Cardiac muscle cell (in vitro differentiated cells and primary cell): ENCODE measurements at regions not wholly inside any gene's neighbourhood (a gene's known extent, or its start where the extent isn't known, plus 50 kb on each side); places are given as distances from the start of the nearest gene placed in this dataset.

ENCODE experiments used
- DNase-seq, 2 donors: peaks; one replicate each; pipeline versions ENCODE4 v3.0.0 to v3.0.0-alpha.2; 2010 to 2017; ENCODE audit warnings: low read depth in 1 of 2, low spot score in 1 of 2
- H3K27ac ChIP-seq: fragments of 200-600 bp; sonication (generic); 2 replicates; pipeline ENCODE4 v1.5.1; 2016
- H3K27me3 ChIP-seq: fragments of 200-600 bp; sonication (generic); 2 replicates; pipeline ENCODE4 v1.6.0; 2016; ENCODE audit warnings: control low read depth
- H3K36me3 ChIP-seq: fragments of 200-600 bp; sonication (generic); 2 replicates; pipeline ENCODE4 v1.5.1; 2016; ENCODE audit warnings: control low read depth
- H3K4me1 ChIP-seq: fragments of 200-600 bp; sonication (generic); 2 replicates; pipeline ENCODE4 v1.8.1; 2017; ENCODE audit warnings: low read depth, mild to moderate bottlenecking, mixed run types
- H3K4me3 ChIP-seq: fragments of 200-600 bp; sonication (generic); 2 replicates; pipeline ENCODE4 v1.5.1; 2016; ENCODE audit warnings: mild to moderate bottlenecking
- H3K9me3 ChIP-seq: fragments of 200-600 bp; sonication (generic); 2 replicates; pipeline ENCODE4 v1.5.1; 2017; ENCODE audit warnings: low read depth, mild to moderate bottlenecking, control low read depth
- TF ChIP-seq, protein P1 (sequence below): IDR thresholded peaks from 2 replicates; pipeline ENCODE4 v1.5.1; 2012; ENCODE audit warnings: low read depth, mild to moderate bottlenecking, low read length

DNA sequence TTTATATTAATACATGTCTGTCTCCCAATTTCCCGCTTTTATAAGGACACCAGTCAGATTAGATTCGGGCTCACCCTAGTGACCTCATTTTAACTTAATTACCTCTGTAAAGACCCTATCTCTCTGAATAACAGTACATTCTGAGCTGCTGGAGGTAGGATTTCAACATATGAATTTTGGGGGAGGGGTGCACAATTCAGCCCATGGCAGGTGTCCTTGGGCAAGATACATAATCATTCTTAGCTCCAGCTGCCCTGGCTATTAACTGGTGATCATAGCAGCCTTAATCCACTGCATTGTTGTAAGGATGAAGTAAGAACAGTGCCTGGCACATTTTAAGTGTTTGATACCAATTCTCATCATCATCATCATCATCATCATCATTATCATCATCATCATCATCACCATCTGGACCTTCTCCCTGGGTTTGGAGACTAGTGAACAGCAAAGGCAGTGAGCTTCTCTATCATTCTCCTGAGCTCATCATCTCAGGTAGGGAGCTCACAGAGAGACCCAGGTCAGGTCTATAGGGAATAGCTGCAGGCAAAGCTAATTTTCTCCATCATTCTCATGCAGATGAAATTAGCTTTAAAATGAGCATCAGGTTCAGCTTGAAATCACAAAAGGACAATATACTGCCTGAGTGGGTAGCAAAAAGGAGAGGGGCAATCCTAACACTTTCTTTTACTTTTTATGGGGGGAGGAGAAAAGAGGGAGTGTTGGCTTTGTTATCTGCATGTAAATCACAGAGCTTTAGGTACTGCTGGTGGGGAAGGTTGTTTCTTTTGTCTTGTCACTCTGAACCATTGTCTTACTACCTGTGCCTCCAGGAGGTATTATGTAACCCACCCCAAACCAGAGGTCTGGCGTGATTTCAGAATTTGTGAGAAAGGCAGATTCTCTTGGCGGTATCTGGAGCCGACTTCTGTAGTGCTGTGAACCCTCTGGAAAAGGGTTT lies 125.5 kb upstream of the SPRED2 start:
- Histone ChIP-seq H3K4me3 (no peak overlapping the region), H3K4me1 (no peaks in the 10 kb centered on the region), H3K27ac (no peak overlapping the region), H3K27me3 (peaks cover 26% of the 10 kb centered on the region), H3K9me3 (no peaks in the 10 kb centered on the region), H3K36me3 (no peaks in the 10 kb centered on the region)
- TF ChIP-seq, protein P1, sequence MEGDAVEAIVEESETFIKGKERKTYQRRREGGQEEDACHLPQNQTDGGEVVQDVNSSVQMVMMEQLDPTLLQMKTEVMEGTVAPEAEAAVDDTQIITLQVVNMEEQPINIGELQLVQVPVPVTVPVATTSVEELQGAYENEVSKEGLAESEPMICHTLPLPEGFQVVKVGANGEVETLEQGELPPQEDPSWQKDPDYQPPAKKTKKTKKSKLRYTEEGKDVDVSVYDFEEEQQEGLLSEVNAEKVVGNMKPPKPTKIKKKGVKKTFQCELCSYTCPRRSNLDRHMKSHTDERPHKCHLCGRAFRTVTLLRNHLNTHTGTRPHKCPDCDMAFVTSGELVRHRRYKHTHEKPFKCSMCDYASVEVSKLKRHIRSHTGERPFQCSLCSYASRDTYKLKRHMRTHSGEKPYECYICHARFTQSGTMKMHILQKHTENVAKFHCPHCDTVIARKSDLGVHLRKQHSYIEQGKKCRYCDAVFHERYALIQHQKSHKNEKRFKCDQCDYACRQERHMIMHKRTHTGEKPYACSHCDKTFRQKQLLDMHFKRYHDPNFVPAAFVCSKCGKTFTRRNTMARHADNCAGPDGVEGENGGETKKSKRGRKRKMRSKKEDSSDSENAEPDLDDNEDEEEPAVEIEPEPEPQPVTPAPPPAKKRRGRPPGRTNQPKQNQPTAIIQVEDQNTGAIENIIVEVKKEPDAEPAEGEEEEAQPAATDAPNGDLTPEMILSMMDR: no peak
- no peak for DNase-seq

DNA sequence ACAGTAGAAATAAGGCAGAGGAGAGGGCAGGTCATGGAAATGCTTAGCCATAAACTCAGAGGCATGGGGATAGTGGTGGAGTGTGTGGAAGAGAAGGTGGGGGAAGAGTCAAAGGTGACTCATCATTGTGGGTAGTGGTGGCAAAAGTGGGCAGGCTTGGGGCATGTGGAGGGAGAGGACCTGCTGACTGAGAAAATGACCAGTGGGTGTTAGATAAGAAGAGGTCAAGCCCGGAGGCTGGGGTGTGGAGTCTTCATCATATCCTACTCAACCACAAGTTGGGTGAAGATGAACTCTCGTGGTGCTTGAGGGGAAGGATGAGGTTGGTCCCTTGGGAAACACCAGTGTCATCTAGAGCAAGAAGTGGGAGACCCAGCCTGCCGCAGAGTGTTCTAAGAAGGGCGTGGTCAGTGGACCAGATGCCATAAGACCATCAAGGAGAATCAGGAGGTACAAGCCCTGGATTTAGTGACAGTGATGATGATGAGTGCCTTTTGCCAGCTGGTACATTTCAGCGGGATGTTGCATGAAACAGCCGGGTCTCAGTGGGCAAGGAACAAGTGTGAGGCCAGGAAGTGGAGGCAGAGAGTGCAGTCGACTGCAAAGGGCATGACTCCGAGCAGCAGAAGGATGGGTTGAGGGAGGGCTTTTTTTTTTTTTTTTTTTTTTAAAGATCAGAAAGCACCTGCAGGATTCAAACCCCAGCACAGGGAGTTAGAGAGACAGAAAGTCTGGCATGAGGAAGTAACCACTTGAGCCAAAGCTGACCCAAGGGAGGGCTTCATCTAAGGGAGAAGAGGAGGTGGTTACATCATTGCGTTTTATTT lies 122.6 kb upstream of the SPRED2 start:
- Histone ChIP-seq H3K9me3 (no peaks in the 10 kb centered on the region), H3K4me1 (no peaks in the 10 kb centered on the region), H3K27me3 (peaks cover 26% of the 10 kb centered on the region), H3K36me3 (no peaks in the 10 kb centered on the region), H3K27ac (no peak overlapping the region), H3K4me3 (no peak overlapping the region)
- DNase-seq: no peak
- TF ChIP-seq, protein P1: no peak

DNA sequence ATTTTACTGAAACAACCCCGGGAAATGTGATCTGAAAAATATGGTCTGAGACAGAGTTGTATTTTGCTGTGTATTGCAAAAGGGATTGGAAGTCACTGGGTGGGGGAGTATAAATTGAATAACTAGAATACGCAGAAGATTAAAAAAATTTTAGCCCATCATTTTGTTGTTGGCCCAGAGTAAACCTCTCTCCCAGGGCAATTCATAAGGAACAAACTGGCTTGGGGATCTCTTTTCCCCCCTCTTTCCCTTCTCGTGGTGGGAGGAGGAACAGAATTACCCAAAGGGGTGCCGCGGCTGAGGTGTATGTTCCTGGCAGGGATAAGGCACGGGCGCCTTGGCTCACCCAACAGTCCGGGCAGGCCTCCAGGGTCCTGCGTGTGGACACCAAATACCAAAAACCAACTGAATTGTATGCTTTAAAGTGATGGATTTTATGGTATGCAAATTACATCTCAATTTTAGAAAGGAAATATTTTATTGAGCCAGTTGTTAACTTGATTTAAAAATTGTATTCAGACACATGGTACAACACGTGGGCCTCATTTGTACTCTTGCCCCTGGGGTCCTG lies 121.2 kb upstream of the SPRED2 start:
- TF ChIP-seq, protein P1: no peak
- Histone ChIP-seq H3K9me3 (no peaks in the 10 kb centered on the region), H3K27ac (no peak overlapping the region), H3K36me3 (no peaks in the 10 kb centered on the region), H3K4me3 (no peak overlapping the region), H3K27me3 (peaks cover 28% of the 10 kb centered on the region), H3K4me1 (no peaks in the 10 kb centered on the region)
- no peak for DNase-seq

DNA sequence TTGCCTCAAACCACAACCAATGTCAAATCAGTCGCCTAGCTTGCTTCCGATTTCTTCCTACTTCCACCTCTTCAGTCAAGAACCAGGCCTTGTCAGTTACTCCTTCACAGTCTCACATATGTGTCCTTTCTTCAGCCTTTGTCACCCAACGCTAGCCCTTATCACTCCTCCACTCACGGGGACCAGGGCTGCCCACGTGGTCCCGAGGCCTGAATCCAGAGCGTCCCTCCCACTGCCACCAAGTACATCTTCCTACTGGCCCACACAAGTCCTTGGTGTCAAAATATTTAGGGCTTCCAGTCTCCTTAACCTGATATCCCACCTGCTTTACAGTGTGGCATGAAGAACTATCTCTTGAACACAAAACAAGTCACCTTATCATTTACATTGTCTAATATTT lies 119.1 kb upstream of the SPRED2 start:
- peaks cover 13% of the 10 kb centered on the region for H3K27me3 ChIP-seq
- no peaks in the 10 kb centered on the region for H3K4me1 ChIP-seq
- no peak for DNase-seq
- TF ChIP-seq, protein P1: no peak
- H3K36me3 ChIP-seq: no peaks in the 10 kb centered on the region
- no peaks in the 10 kb centered on the region for H3K9me3 ChIP-seq
- H3K4me3 ChIP-seq: no peak overlapping the region
- H3K27ac ChIP-seq: no peak overlapping the region

DNA sequence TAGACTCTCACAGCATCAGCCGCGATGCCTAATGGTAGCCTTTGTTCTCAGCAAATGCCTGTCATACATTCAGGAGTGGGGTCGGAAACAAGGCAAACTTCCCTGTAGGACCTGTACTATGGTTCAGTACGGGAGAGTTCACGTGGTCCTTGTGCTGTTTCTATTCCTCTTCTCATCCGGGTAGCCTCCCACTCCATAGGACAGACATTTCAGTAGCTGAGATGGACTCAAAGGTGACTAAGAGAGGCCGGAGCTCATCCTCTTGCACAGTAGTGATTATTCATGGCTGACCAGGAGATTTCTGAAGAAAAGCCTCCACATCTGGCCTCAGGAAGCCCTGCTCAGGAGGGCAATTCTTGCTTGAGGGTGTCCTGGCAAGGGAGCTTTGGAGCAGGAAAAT lies 117.8 kb upstream of the SPRED2 start:
- Histone ChIP-seq H3K27me3 (peaks cover 12% of the 10 kb centered on the region), H3K27ac (no peak overlapping the region), H3K4me1 (no peaks in the 10 kb centered on the region), H3K4me3 (no peak overlapping the region), H3K9me3 (no peaks in the 10 kb centered on the region), H3K36me3 (no peaks in the 10 kb centered on the region)
- TF ChIP-seq, protein P1: no peak
- DNase-seq: no peak
